ENCODE measurements at regions not wholly inside any gene's neighbourhood (a gene's known extent, or its start where the extent isn't known, plus 50 kb on each side); places are given as distances from the start of the nearest gene placed in this dataset.

DNA sequence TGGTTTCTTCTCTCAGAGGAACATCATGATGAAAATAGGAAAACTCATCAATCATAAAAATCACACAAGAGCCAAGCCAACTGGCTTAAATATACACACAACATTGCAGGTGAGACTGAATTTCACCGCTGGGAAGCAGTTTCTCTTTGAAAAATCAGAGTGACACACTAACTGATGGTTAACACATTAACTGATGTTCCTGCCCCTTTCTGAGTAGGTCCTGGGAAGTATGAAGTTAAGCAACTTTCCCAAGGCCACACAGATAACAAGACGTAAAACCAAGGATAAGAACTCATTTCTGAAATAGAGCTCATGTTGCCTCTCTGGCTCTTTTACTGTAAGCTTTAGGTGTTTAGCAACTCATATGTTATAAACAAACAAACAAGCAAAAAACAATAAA lies 813.7 kb upstream of the HS3ST1 start:
- ATAC-seq (no peak), DNase-seq (ENCODE audit: missing footprints) (no peak)
- intact Hi-C loops (cut with DNase I), result no loop called here

GRCh38 chr4:12239897-12240636 lies 811.4 kb upstream of the HS3ST1 start:
- intact Hi-C loops (cut with DNase I), result no loop called here
- DNase-seq (ENCODE audit: missing footprints) (no peak), ATAC-seq (peak; percentile 83)

DNA sequence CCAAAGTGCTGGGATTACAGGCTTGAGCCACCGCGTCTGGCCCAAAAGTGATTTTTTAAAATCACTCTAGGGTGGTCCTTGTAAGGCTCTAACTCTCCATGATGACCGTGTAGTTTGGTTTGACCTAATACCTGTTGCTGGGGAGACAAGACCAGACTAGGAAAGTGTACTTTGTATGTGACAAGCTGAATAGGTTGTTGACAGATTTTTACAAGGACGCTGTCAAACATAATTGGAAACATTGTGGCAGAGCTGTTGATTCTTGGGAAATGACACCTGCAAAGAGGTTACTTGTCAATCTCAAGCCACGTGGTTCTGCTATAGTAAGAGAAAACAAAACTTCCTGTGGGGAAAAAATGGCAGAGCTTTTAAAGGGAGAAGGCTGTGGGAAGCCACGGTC lies 802.4 kb upstream of the HS3ST1 start:
- intact Hi-C loops (cut with DNase I), result loop anchor here (5.0 kb wide), 2 partner anchors 59 to 256 kb away; no protein-coding TSS in a partner anchor
- ATAC-seq (peak; percentile 90), DNase-seq (ENCODE audit: missing footprints) (no peak)

GRCh38 chr4:12221031-12221430 lies 792.3 kb upstream of the HS3ST1 start:
- DNase-seq (ENCODE audit: missing footprints), result no peak
- intact Hi-C loops (cut with DNase I), result no loop called here
- ATAC-seq, result no peak

- no peak for DNase-seq (ENCODE audit: missing footprints)
- intact Hi-C loops (cut with DNase I), result no loop called here
- ATAC-seq, result no peak
Observed at GRCh38 chr4:12211636-12212035, 782.9 kb upstream of the HS3ST1 start.

DNA sequence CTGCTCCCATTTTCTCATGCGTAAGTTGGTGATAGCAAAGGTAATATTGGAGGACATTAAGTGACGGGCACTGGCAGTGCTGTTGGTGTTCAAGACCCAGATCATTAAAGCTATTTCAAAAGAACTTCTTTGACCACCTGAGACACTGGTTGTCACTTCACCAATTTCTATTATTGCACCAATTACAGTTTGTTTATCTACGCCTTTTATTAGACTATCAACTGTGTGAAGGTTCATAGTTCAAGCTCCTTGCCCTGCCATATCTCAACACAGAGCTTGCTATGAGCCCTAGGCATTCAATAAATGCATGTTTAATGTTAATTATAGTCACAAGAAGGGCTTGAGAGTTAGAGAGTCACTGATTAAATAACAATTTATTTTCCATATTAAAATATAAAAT lies 778.7 kb upstream of the HS3ST1 start:
- no peak for ATAC-seq
- no peak for DNase-seq (ENCODE audit: missing footprints)
- intact Hi-C loops (cut with DNase I), result no loop called here

- no peak for ATAC-seq
- no peak for DNase-seq (ENCODE audit: missing footprints)
- intact Hi-C loops (cut with DNase I), result no loop called here
Observed at GRCh38 chr4:12206091-12206490, 777.4 kb upstream of the HS3ST1 start.

GRCh38 chr4:12203945-12204344 lies 775.3 kb upstream of the HS3ST1 start:
- ATAC-seq (no peak), DNase-seq (ENCODE audit: missing footprints) (no peak)
- intact Hi-C loops (cut with DNase I), result no loop called here

DNA sequence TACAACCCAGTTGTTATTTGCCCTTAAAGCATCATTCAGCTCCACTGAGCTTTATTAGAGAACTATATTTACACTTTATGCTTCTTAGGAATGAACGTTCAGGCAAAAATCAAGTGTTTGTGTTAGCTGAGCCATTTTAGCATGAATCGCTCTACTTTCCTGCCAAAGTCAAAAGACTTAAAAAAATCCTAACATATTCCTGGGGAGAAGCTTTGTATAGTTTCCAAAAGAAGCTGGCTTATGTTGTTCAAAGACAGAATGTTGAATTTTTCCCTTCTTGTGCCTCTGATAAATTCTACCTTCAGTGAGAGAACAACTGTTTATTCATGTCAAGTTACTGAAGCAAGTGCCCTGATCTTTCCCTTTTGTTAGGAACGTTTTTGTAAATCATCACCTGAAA lies 771.5 kb upstream of the HS3ST1 start:
- intact Hi-C loops (cut with DNase I), result no loop called here
- DNase-seq (ENCODE audit: missing footprints) (no peak), ATAC-seq (no peak)

- ATAC-seq, result no peak
- intact Hi-C loops (cut with DNase I), result no loop called here
- DNase-seq (ENCODE audit: missing footprints), result no peak
Observed at GRCh38 chr4:12186526-12186925, 757.8 kb upstream of the HS3ST1 start.

GRCh38 chr4:12178614-12179610 lies 750.2 kb upstream of the HS3ST1 start:
- DNase-seq (ENCODE audit: missing footprints) (peak; percentile 45), ATAC-seq (peak; percentile 81)
- intact Hi-C loops (cut with DNase I), result no loop called here

GRCh38 chr4:12177416-12177815 lies 748.7 kb upstream of the HS3ST1 start:
- ATAC-seq (no peak), DNase-seq (ENCODE audit: missing footprints) (no peak)
- intact Hi-C loops (cut with DNase I), result no loop called here

DNA sequence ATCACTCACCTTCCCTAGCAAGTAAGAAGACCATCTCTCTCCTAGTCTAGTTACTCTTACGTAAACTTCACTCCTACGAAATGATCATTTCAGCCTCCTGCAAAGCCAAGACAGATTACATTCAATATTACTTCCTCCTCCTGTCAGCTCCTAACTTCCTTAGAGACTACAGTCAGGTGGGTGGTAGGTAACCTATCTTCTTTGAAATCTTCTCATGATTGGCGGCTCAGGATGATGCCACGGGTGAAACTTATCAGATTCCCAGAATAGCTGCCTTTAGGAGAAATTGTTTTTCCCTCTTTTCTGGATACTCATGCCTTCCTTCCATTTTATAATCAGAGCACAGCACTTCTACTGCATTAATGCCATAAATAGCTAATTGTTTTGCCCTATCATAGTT lies 744.8 kb upstream of the HS3ST1 start:
- intact Hi-C loops (cut with DNase I), result loop anchor here (5.0 kb wide), 2 partner anchors 59 to 314 kb away; no protein-coding TSS in a partner anchor
- DNase-seq (ENCODE audit: missing footprints) (no peak), ATAC-seq (no peak)

DNA sequence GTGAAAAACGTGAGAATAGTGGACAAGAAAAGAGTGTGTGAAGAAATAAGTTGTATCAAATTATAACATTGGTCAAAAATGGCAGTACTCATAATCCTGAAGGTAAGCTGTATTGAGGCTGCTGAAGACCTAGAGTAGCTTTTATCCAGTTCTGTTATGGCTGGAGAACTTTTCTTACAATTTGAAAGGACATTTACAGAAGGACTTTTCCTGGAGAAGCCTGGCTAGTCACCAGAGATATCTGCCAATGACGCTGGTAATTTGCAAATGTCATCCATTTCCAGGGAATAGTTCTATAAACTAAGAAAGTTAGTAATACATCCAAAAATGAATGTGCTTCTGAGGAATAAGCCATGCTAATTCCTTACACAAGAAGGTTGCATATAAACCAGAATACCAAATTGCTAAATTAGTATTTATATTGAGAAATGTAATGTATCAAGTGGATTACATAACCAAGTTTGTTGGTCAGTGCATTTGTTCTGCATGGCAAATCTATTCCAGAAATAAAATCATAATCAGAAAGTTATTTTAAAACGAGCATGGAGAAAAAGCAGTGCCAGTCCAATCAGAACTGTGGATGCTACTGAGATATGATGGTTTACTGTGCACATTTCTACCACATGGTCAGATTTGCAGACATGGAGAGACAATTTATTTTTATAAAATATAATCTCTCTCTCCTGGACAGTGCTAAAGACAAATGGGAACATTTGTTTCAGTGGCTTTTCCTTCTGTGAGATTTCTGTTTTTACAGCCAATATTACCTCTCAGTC lies 743.7 kb upstream of the HS3ST1 start:
- intact Hi-C loops (cut with DNase I), result loop anchor here (5.0 kb wide), 2 partner anchors 60 to 315 kb away; no protein-coding TSS in a partner anchor
- no peak for DNase-seq (ENCODE audit: missing footprints)
- ATAC-seq, result peak; percentile 83

DNA sequence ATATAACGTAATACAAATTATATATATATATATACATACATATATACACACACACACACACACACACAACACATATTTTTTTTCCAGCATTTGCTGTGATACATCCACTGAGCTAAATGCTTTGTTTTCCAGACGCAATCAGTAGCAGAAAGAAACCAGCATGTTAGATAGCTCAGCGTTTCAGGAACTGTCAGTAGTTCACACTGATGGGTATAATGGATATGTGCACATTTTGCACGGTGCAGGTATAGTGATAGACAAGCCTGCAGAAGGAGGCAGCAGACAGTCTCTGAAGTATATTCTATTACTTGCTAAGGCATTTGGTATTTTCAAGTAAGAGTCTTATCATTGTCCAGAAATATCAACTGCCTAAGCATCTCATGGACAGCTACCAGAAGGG lies 741.6 kb upstream of the HS3ST1 start:
- ATAC-seq, result peak; percentile 14

DNA sequence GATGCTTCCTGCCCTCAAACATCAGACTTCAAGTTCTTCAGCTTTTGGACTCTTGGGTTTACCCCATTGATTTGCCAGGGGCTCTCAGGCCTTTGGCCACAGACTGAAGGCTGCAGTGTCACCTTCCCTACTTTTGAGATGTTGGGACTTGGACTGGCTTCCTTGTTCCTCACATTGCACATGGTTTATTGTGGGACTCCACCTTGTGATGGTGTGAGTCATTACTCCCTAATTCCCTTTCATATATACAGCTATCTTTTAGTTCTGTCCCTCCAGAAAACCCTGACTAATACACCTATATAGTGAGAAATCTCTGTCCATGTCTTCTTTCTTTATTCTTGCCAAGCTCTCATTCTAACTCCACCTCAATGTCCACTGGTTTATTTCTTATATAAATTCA lies 736.9 kb upstream of the HS3ST1 start:
- DNase-seq (ENCODE audit: missing footprints) (no peak), ATAC-seq (no peak)
- intact Hi-C loops (cut with DNase I), result no loop called here

More for the DNA sequence above, 741.6 kb upstream of the HS3ST1 start:
- DNase-seq (ENCODE audit: missing footprints), result no peak
- intact Hi-C loops (cut with DNase I), result loop anchor here (5.0 kb wide), 2 partner anchors 62 to 317 kb away; no protein-coding TSS in a partner anchor

DNA sequence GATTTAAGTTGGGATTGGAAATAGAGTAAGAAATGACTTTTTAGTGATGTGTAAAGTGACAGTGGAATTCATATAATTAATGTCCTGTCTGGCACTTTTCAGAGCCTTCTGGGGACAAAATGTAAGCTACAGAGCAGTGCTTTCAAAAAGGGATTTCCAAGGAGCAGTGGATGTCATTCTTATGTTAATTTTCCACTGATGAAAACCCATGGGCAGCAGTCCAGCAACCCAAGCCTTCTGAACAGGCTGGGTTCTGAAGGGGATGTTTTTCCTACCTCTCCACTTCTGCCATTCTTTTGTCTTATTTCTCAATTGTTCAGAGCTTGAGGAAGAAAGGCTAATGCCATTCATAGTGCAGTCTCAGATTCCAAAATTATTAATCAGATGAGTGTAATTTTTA lies 717.6 kb upstream of the HS3ST1 start:
- DNase-seq (ENCODE audit: missing footprints) (no peak), ATAC-seq (no peak)
- intact Hi-C loops (cut with DNase I), result no loop called here

DNA sequence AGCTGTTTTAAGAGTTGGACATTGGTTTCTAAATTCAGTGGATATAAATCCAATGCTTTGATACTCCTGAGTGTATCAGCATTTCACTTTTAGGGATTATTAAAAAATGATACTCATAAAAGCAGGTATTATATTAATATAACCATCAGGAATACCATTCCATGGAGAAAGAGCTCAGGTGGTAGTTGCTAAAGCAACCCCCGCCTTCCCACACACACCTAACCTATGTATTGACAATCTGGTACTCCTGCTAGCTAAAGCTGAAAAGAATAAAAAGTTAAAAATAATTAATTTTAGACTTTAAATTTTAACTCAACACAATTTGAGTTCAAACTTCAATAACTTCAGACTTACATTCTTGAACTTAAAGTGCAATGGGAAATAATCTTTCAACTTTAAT lies 717.1 kb upstream of the HS3ST1 start:
- ATAC-seq, result no peak
- DNase-seq (ENCODE audit: missing footprints), result no peak
- intact Hi-C loops (cut with DNase I), result no loop called here

GRCh38 chr4:12145106-12145505 lies 716.4 kb upstream of the HS3ST1 start:
- intact Hi-C loops (cut with DNase I), result no loop called here
- no peak for DNase-seq (ENCODE audit: missing footprints)
- no peak for ATAC-seq
